RPMI8226 (cell line): ENCODE measurements at regions not wholly inside any gene's neighbourhood (a gene's known extent, or its start where the extent isn't known, plus 50 kb on each side); places are given as distances from the start of the nearest gene placed in this dataset.
"Not testable (repeated sequence)": the region's sequence is repeated elsewhere in the genome, so short reads cannot be mapped to it uniquely, and the experiment has no call there.

ENCODE experiments used
- DNase-seq: peaks from one replicate; pipeline ENCODE4 v3.0.0-alpha.2; 2015

DNA sequence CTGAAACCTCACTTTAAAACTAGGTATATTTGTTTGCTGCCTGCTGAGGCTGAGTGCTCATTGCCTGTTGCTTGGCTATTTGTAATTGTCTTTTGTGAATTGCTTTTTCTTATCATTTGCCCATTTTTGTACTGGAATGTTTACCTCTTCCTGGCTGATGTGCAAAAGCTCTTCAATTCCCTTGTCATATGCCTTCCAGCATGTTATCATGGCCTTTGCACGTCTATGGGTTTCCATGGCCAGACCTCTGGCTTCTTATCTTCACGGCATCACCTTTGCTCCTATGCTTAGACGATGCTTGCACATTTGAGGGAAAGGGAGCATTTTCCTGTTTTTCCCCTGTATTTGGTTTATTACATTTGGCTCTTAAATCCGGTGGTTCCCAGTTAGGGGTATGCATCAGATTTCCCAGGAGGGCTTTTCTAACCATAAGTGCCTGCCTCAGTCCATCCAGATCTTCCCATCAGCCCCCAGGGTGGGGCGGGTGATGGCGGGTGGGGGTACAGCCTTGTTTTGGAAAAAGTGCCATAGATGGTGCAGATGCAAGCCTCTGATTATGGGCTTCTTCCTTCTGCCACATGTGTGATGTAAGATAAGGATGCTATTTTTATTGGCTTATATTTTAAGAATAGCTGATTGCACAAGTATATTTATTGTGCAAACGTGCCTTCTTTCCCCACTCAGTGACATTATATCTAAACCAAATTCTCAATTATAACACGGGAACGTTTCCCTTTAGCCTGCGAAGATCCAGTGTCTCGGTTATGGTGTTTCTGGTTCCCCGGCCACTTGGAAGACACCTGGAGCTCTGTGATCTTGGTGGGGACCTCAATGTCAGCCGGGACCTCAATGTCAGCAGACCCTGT lies 70.6 kb upstream of the SEPTIN5 start:
- DNase-seq = no peak

DNA sequence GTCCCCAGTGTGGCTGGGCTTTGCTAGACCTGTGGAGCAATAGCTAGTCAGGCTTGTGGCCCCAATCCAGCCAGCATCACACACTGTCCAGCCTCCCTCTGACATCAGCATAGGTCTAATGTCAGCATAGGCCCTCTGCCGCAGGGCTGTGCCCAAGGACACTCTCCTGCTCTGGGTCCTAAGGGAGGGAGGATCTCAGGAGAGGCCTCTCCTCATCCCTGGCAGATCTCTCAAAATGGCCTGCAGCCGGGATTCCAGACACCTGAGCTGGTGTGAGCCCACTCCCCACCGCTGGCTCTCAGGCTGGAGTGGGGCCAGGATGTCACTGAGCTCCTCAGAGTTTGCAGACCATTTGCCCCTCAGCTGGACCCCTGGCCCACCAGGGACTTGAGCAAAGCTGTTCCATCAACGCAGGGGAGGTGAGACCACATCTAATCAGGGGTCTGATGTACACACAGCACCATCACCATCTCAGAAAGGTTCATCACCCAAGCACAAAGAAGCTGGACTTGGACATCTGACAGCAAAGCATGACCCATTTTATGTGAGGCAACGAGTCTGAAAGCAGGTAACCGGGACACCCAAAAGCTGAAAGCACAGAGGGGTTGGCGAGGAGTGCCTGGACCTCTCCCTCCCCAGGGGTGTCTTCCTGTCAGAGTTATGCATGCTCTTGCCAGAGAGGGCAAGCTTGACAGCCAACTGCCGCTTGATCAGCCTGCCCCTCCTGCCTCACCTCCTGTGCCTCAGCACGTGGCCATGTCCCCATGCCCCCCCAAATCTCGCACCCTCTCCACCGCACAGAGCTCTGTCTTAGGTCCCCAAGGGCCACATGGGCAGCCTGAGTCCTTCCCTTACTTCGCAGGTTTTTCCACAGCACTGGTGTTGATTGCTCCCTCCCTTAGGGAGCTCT lies 69.7 kb upstream of the SEPTIN5 start:
- no peak for DNase-seq

DNA sequence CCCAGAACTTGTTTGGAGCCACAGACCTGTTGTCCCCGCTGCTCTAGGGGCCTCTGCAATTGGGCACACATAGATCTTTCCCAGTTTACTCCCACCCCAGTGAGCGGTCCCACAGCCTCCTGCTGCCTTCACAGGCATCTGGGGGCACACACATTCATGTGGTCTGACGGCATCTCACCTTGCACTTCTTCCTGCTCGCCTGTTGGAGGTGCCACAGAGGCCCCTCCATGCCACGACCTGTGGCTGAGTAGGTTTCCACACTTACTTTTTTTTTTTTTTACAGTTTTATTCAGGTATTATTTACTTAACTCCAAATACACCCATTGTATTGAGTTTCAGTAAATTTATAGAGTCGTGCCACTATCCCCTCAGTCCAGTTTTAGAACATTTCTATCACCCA lies 68.9 kb upstream of the SEPTIN5 start:
- DNase-seq = no peak

DNA sequence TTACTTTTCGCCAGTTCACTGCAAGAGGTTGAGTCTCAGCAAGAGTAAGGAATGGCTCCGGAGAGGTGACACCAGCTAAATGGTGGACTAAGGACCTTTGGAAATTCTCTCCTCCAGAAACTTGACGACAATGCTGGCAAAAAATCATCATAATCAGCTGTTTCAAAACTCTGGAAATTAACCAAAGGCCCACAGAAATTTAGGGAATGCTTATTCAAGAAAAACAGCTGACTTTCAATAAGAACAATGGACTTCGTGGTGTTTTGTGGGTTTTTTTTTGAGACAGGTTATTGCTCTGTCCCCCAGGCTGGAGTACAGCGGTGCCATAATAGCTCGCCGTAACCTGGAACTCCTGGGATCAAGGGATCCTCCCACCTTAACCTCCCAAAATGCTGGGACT lies 68.4 kb upstream of the SEPTIN5 start:
- DNase-seq = no peak

DNA sequence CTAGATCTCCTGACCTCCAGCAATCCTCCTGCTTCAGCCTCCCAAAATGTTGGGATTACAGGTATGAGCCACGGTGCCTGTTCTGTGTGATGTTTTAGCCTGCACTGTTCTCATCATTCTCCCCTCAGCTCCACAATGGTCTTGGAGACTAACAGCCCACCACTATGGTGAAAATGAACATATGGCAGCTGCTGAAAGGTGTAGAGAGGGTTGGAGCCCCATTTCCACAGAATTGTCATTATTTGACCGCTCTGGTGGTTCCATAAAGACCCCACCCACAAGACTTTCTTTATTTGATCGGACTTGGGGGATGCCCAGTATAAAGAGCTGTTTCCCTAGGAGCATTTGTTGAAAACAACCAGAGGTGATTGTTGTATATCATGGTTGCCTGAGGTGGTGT lies 67.9 kb upstream of the SEPTIN5 start:
- no peak for DNase-seq

GRCh38 chr22:19648419-19648929 lies 65.8 kb upstream of the SEPTIN5 start:
- no peak for DNase-seq

DNA sequence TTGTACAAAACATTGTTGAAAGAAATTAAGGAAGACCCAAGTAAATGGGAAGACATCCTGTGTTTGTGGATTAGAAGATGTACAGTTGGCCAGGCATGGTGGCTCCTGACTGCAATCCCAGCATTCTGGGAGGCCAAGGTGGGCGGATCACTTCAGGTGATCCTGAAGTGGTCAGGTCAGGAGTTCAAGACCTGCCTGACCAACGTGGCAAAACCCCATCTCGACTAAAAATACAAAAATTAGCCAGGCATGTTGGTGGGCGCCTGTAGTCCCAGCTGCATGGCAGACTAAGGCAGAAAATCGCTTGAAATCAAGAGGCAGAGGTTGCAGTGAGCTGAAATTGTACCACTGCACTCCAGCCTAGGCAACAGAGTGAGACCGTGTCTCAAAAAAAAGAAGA lies 62.0 kb upstream of the SEPTIN5 start:
- no peak for DNase-seq

DNA sequence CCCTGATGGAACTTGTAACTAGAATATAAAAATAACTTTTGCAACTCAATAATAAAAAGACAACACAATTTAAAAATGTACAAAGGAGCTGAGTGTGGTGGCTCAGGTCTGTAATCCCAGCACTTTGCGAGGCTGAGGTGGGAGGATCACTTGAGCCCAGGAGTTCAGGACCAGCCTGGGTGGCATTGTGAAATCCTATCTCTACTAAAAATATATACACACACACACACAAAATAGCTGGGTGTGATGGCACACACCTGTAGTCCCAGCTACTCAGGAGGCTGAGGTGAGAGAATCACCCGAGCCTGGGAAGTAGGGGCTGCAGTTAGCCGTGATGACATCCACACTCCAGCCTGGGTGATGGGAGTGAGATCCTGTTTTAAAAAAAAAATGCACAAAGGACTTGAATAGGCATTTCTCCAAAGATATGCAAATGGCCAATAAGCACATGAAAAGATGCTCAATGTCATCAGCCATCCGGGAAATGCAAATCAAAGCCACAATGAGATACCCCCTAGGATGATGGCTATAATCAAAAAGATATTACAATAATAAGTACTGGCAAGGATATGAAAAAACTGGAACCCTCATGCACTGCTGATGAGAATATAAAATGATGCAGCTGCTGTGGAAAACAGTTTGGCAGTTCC lies 59.8 kb upstream of the SEPTIN5 start:
- DNase-seq = no peak

GRCh38 chr22:19655399-19655798 lies 58.9 kb upstream of the SEPTIN5 start:
- no peak for DNase-seq

GRCh38 chr22:19656541-19657251 lies 57.6 kb upstream of the SEPTIN5 start:
- DNase-seq = no peak

- no peak for DNase-seq
These were observed 56.8 kb upstream of the SEPTIN5 start for GRCh38 chr22:19657252-19658056.

DNA sequence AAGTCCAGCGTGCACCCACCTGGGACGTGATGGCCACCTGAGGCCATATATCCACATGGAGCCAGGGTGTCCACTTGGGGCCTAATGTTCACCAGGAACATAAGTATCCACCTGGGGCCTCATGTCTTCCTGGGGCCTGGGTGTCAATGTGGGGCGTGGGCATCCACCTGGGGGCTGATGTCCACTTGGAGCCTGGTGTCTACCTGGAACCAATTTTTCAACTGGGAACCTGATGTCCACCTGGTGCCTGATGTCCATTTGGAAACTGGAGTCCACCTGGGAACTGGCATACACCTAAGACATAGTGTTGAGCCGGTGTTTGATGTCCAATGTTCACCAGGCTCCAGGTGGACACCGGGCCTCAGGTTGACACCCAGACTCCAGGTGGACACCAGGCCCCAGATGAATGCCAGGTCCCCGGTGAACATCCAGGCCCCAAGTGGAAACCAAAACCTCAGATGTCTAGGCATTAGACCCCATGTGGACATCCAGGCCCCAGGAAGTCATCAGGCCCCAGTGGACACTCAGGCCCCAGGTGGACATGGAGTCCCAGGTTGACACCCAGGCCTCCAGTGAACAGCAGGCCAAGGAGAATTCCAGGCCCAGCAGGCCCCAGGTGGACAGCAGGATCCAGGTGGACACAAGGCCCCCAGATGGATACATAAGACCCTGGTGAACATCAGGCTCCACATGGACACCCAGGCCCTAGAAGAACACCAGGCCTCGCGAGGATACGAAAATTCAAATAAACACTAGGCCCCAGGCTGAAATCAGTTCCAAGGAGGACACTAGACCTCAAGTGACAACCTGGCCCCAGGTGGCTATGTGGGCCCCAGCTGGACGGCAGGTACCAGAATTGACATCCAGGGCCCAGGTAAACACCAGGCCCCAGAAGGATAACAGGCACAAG lies 56.0 kb upstream of the SEPTIN5 start:
- no peak for DNase-seq

DNA sequence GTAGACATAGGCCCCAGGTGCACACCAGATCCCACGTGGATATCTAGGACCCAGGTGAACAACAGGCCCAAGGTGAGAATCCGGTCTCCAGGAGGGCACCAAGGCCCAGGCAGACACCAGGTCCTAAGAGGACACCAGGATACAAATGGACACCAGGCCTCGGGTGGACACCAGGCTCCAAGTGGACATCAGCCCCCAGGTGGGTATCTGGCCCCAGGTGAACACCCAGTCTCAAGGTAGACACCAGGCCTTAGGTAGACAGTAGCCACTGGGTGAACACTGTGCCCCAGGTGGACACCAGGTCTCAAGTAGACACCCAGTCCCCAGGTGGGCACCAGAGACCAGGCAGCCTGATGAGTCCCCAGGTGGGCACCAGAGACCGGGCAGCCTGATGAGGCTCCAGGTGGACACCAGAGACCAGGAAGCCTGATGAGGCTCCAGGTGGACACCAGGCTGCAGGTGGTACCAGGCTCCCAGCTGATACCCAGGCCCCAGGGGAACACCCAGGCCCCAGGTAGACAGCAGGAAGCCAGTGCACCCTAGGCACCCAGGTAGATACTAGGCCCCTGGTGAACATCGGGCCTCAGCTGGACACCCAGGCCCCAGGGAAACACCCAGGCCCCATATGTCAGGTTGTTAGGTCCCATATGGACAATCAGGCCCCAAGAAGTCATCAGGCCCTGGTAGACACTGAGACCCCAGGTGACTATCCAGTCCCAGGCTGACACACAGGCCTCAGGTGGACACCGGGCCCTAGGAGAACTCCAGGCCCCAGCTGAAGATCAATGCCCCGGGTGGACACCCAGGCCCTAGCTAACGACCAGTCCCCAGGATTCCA lies 55.1 kb upstream of the SEPTIN5 start:
- no peak for DNase-seq

GRCh38 chr22:19659805-19660345 lies 54.4 kb upstream of the SEPTIN5 start:
- no peak for DNase-seq

DNA sequence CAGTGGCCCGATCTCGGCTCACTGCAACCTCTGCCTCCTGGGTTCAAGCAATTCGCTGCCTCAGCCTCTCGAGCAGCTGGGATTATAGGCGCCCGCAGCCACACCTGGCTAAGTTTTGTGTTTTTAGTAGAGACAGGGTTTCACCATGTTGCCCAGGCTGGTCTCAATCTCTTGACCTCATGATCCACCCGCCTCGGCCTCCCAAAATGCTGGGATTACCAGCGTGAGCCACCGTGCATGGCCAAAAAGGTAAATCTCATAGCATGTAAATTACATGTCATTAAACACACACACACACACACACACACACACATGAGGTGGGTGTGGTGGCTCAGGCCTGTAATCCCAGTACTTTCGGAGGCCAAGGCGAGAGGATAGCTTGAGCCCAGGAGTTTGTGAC lies 53.7 kb upstream of the SEPTIN5 start:
- DNase-seq = not testable (repeated sequence)

DNA sequence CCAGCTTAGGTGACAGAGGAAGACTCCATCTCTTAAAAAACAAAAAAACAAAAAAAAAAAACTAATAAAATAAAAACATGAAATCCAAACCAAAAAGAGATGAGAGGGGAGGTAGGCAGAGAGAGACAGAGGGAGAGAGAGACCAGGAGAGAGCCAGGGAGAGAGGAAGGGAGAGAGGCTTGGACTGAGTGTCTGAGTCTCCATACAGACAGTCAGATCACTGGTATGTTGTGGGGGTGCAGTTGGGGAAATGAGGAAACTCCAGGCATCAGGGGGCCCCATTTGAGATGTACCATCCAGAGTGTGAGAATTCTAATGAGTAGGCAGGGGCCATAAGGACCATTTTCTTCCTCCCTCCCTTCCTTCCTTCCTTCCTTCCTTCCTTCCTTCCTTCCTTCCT lies 53.1 kb upstream of the SEPTIN5 start:
- DNase-seq = no peak

- not testable (repeated sequence) for DNase-seq
These were observed 52.1 kb upstream of the SEPTIN5 start for GRCh38 chr22:19662049-19662684.

GRCh38 chr22:19663286-19663815 lies 51.0 kb upstream of the SEPTIN5 start:
- DNase-seq = peak; percentile 65
